GM18508 (cell line): ENCODE measurements at regions not wholly inside any gene's neighbourhood (a gene's known extent, or its start where the extent isn't known, plus 50 kb on each side); places are given as distances from the start of the nearest gene placed in this dataset.
"Not testable (repeated sequence)": the region's sequence is repeated elsewhere in the genome, so short reads cannot be mapped to it uniquely, and the experiment has no call there.

Experiments
- ATAC-seq: cut with Tn5 transposase; IDR thresholded peaks from one replicate; pipeline ENCODE4 v1.9.1; 2021; ENCODE audit warnings: moderate number of reproducible peaks; ENCODE audit not compliant: insufficient read depth, unreplicated experiment

- ATAC-seq = no peak
Measured at GRCh38 chr1:164061528-164061927, 497.5 kb upstream of the PBX1 start.

DNA sequence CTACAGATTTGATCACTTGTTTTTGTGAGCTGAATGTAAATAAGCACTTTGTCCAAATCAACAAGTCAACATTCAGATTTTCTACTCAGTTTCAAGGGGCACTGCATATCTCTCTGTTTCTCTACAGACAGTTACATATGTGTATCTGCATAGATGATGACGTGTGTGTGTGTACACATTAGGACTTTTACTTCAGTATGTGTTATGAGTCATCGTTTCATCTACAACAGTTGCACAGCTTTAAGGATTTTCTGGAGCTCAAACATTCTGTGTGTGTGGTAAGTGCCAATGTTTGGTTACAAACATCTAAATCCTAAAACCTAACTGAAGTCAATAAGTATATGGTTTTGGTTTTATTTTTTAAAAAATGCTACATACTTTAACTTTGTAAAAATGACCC, 494.5 kb upstream of the PBX1 start:
- no peak for ATAC-seq

GRCh38 chr1:164071288-164071687, 487.7 kb upstream of the PBX1 start:
- ATAC-seq = no peak

DNA sequence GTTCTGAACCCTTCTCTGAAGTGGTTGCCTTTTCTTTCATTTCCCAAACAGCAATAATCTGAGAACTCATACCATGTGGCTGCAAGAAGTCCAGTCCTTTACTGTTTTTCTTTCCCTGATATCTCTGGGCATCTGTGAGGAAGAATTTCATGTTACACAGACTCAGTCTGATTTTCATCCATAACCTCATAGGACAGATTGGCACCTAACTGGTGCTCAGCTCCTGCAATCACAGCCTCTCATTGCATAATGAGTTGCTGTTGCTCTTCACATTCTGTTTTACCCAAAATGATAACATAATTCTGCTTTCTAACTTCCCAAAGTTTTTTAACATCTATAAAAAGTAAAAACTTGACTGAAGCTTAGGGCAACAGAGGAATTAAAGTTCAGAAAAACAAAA, 472.2 kb upstream of the PBX1 start:
- no peak for ATAC-seq

- no peak for ATAC-seq
Measured at GRCh38 chr1:164087906-164088453, 471.0 kb upstream of the PBX1 start.

GRCh38 chr1:164092603-164093353, 466.2 kb upstream of the PBX1 start:
- no peak for ATAC-seq

DNA sequence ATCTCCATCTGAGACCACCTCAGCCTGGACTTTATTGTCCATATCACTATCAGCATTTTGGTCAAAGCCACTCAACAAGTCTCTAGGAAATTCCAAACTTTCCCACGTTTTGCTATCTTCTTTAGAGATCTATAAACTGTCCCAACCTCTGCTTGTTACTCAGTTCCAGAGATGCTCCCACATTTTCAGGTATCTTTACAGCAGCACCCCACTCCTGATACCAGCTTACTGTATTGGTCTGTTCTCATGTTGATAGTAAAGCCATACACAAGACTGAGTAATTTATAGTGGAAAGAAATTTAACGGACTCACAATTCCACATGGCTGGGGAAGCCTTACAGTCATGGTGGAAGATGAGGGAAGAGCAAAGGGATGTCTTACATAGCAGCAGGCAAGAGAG, 465.4 kb upstream of the PBX1 start:
- no peak for ATAC-seq

- no peak for ATAC-seq
Measured at GRCh38 chr1:164101802-164102201, 457.2 kb upstream of the PBX1 start.

- no peak for ATAC-seq
Measured at GRCh38 chr1:164131949-164132348, 427.0 kb upstream of the PBX1 start.

DNA sequence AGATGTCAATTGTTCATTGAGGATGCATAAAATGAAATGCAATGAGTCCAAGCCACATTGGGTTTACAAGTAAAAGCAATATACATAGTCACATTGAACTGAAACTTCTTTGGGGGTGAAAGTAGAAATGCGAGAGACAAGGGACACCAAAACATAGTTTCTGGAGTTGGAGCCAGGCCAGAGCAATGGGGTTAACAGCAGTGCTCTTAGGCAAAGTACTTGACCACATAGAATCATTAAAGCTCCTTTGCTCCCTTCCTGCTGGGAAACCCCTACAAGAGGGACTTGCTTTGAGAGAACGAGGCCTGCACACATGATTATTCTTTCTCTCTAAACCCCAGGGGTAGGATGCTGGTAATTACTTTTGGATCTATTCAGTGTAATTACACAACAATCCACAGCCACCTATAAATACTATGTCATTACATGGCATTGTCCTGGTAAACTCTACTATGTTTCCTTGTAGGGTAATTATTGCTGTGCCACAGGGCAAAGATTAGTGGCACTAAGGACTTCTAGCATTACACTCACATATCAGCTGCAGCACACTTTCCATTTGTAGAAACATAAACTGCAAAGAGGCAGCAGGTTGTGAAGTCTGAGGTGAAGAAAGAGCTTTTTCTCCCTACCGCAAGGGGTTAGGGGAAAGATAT, 421.6 kb upstream of the PBX1 start:
- no peak for ATAC-seq

DNA sequence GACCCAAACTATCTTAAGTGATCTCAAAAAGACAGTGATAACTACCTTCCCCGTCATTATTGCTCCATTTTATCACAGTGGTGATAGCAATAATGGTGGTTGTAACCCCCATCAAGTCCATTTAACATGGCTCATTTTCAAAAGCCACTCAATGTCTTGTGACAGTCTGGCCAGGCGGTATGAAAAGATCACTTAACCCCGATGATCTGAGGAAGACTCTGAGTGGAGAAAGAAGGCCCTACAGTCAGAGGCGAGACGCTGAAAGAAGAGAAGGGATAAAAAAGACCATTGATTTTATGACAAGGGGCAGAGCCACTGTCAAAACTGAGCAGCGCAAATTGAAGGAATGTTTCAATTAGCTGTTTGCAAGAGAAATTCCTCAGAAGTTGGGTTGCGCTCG, 417.2 kb upstream of the PBX1 start:
- no peak for ATAC-seq

- ATAC-seq = no peak
Measured at GRCh38 chr1:164154622-164155021, 404.4 kb upstream of the PBX1 start.

DNA sequence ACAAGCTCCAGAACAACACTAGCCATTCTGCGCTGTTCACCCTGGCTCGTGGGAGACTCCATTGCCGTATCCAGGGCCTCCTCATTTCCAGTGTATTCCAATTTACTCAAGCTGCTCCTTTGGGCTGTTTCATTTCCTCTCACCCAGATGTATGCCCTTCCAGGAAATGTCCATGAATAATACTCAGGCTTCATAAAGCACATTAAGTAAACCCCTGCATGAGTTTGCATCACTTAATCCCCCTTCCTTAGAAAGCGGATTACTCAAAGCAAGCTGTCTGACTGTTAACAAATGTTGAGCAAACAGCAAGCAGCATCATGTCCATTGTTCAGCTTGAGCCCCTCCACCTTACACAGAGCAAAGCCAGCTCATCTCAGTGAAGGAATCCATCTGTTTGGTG, 403.6 kb upstream of the PBX1 start:
- no peak for ATAC-seq

- ATAC-seq = no peak
Measured at GRCh38 chr1:164163289-164163849, 395.6 kb upstream of the PBX1 start.

DNA sequence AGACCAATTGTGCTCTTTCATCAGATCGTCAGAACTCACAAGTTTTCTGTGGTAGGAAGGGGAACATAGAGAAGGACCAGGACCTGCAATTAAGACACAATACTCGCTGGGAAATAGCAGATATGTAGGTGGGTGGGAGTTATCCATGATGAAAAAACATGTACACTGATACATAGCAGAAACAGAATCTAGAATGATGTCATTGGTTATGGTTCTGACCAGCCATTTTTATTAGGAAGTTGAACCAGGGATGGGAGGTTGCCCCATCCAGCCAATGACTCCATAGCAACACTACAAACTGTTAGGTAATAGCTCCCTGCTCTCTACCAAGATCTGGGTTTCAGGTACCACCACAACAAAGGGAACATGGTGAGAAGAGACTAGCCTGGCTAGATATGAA, 393.5 kb upstream of the PBX1 start:
- no peak for ATAC-seq

GRCh38 chr1:164166454-164166853, 392.5 kb upstream of the PBX1 start:
- not testable (repeated sequence) for ATAC-seq

GRCh38 chr1:164177118-164177517, 381.9 kb upstream of the PBX1 start:
- no peak for ATAC-seq

DNA sequence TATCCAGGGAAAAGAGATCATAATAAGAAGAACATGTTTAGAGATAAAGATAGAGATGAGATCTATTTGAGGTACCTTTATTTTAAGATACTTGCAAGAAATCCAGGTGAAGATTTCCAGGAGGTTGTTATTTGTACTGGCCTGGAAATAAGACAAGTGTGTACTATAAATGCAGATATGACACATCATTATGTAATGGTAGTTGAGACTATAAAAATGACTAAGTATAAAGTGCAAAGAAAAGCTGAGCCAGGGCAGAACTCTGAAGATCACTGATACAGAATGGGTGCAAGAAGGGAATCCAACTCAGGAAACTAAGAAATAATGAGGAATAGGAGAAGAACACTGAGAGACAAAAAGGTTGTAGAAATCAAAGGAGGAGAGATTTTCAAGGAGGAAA, 378.2 kb upstream of the PBX1 start:
- no peak for ATAC-seq

DNA sequence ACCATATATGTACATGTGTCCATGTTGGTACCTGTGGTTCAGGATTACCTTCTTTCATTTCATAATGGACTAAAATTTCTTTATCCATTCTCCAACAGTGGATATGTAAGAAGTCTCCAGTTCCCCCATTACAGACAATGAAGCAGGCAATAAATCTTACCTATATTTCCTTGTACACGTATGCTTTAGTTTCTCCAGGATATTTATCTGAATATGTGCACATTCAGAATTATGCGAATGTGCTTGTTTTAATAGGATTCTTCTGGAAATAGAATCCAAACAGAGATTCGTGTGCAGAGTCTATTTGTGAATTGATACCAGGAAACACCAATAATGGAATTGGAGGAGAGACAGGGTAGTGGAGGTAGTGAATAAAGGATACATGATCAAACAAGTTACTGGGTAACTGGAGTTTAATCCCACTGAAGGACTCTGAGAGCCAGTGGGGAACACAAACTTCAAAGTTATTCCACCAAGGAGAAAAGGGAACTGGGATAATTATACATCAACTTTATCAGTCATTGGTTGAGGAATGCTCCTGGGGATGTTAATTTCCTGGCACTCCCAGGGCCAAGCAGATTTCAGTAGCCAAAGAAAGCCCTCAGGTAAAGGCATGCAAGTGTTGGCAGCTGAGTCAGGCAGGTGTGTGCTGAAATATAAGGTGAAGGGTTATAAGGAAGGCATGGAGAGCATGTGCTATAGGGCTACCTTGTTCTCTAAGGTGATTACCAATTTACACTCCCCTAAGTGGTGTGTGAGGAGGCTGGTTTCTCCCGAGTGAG, 374.9 kb upstream of the PBX1 start:
- no peak for ATAC-seq

DNA sequence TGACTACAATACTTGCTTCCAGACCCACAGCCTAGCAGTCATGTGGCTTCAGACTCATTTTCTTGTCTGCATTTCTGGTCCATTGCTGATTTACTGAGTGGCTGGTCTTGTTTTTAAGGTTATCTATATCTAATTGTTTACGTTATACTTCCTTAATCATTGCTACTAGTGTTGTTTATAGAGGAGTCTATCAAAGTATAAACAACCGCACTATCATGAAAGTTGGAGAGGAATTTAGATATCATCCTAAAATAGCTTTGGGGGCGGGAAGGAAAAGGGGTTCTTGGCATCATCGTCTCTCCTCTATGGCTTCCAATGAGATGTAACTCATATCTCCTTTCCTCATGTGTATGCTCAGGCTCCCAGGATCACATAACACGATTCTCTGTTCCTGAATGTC, 372.1 kb upstream of the PBX1 start:
- ATAC-seq = no peak

GRCh38 chr1:164188497-164188896, 370.5 kb upstream of the PBX1 start:
- ATAC-seq = no peak
